Left ventricle myocardium superior (tissue), 1 donor: ENCODE measurements at regions not wholly inside any gene's neighbourhood (a gene's known extent, or its start where the extent isn't known, plus 50 kb on each side); places are given as distances from the start of the nearest gene placed in this dataset.

Experiments used
- ATAC-seq: fragments of 200-7000 bp; cut with Tn5 transposase; one replicate; pipeline ENCODE4 v1.9.1; 2020; ENCODE audit warnings: mild to moderate bottlenecking, moderate library complexity
- DNase-seq: peaks from one replicate; pipeline ENCODE4 v3.0.0-alpha.2; 2020
- intact Hi-C: fragments of 100-400 bp; cut with micrococcal nuclease; formaldehyde crosslinking; loops from one replicate; pipeline ENCODE4 v1.11.0; 2022
- donor health status: DM: no; HTN: yes; CAD: no; lungs with severe emphysema.

GRCh38 chr1:115432061-115432460 is 94.0 kb upstream of the NGF start:
- no peak for DNase-seq
- peak; percentile 48 for ATAC-seq
- intact Hi-C loops, result no loop called here

- DNase-seq (no peak), ATAC-seq (no peak)
- intact Hi-C loops, result no loop called here
Measured at GRCh38 chr1:115430441-115431158, 92.6 kb upstream of the NGF start.

- intact Hi-C loops, result no loop called here
- no peak for DNase-seq
- no peak for ATAC-seq
Measured at GRCh38 chr1:115429884-115430283, 91.8 kb upstream of the NGF start.

- ATAC-seq (no peak), DNase-seq (no peak)
- intact Hi-C loops, result no loop called here
Measured at GRCh38 chr1:115429241-115429640, 91.2 kb upstream of the NGF start.

- ATAC-seq (no peak), DNase-seq (no peak)
- intact Hi-C loops, result no loop called here
Measured at GRCh38 chr1:115428676-115429075, 90.6 kb upstream of the NGF start.

- no peak for DNase-seq
- no peak for ATAC-seq
- intact Hi-C loops, result no loop called here
Measured at GRCh38 chr1:115428256-115428655, 90.2 kb upstream of the NGF start.

- intact Hi-C loops, result no loop called here
- ATAC-seq (no peak), DNase-seq (no peak)
Measured at GRCh38 chr1:115426956-115427355, 88.9 kb upstream of the NGF start.

- ATAC-seq (peak; percentile 96), DNase-seq (peak; percentile 73)
- intact Hi-C loops, result no loop called here
Measured at GRCh38 chr1:115426231-115426771, 88.3 kb upstream of the NGF start.

GRCh38 chr1:115425442-115425841 is 87.4 kb upstream of the NGF start:
- no peak for DNase-seq
- intact Hi-C loops, result no loop called here
- ATAC-seq, result no peak

- intact Hi-C loops, result no loop called here
- DNase-seq (no peak), ATAC-seq (no peak)
Measured at GRCh38 chr1:115423776-115424175, 85.7 kb upstream of the NGF start.

GRCh38 chr1:115419571-115419970 is 81.5 kb upstream of the NGF start:
- intact Hi-C loops, result no loop called here
- ATAC-seq, result no peak
- DNase-seq, result no peak

GRCh38 chr1:115413621-115414020 is 75.6 kb upstream of the NGF start:
- intact Hi-C loops, result no loop called here
- ATAC-seq (no peak), DNase-seq (no peak)

- DNase-seq, result no peak
- intact Hi-C loops, result no loop called here
- no peak for ATAC-seq
Measured at GRCh38 chr1:115413208-115413607, 75.2 kb upstream of the NGF start.

- DNase-seq (no peak), ATAC-seq (no peak)
- intact Hi-C loops, result no loop called here
Measured at GRCh38 chr1:115412733-115413132, 74.7 kb upstream of the NGF start.

- DNase-seq (no peak), ATAC-seq (no peak)
- intact Hi-C loops, result no loop called here
Measured at GRCh38 chr1:115412286-115412685, 74.2 kb upstream of the NGF start.

- intact Hi-C loops, result no loop called here
- DNase-seq (no peak), ATAC-seq (peak; percentile 46)
Measured at GRCh38 chr1:115411371-115412063, 73.5 kb upstream of the NGF start.

- DNase-seq, result peak; percentile 40
- peak; percentile 63 for ATAC-seq
- intact Hi-C loops, result no loop called here
Measured at GRCh38 chr1:115409094-115410015, 71.3 kb upstream of the NGF start.

GRCh38 chr1:115408533-115408932 is 70.5 kb upstream of the NGF start:
- peak; percentile 52 for DNase-seq
- ATAC-seq, result peak; percentile 88
- intact Hi-C loops, result no loop called here

GRCh38 chr1:115404911-115405310 is 66.9 kb upstream of the NGF start:
- DNase-seq (no peak), ATAC-seq (no peak)
- intact Hi-C loops, result no loop called here

- ATAC-seq (peak; percentile 52), DNase-seq (no peak)
- intact Hi-C loops, result no loop called here
Measured at GRCh38 chr1:115402753-115403184, 64.7 kb upstream of the NGF start.
